DND-41 (cell line): ENCODE measurements at regions not wholly inside any gene's neighbourhood (a gene's known extent, or its start where the extent isn't known, plus 50 kb on each side); places are given as distances from the start of the nearest gene placed in this dataset.

Source experiments
- ATAC-seq: fragments of 200-7000 bp; cut with Tn5 transposase; 3 replicates; pipeline ENCODE4 v1.9.1; 2021; ENCODE audit warnings: low read depth; ENCODE audit not compliant: insufficient read depth
- DNase-seq: peaks from one replicate; pipeline ENCODE4 v3.0.0-alpha.2; 2020
- H2AFZ ChIP-seq: 2 replicates; pipeline ENCODE4 v1.6.0; 2012; ENCODE audit warnings: low read depth, low read length
- H3K27ac ChIP-seq: 2 replicates; pipeline ENCODE4 v1.5.1; 2012; ENCODE audit warnings: low read length, inconsistent platforms
- H3K27me3 ChIP-seq: fragments of 200-600 bp; sonication (generic); 2 replicates; pipeline ENCODE4 v1.6.0; 2012; ENCODE audit warnings: low read length, mild to moderate bottlenecking, inconsistent platforms; ENCODE audit not compliant: insufficient read depth, poor library complexity
- H3K36me3 ChIP-seq: 2 replicates; pipeline ENCODE4 v1.5.1; 2012; ENCODE audit warnings: low read length, inconsistent platforms; ENCODE audit not compliant: insufficient read depth
- H3K4me1 ChIP-seq: 2 replicates; pipeline ENCODE4 v1.5.1; 2012; ENCODE audit warnings: mild to moderate bottlenecking, low read length; ENCODE audit not compliant: insufficient read depth
- H3K4me2 ChIP-seq: 2 replicates; pipeline ENCODE4 v1.6.0; 2012; ENCODE audit warnings: mild to moderate bottlenecking, moderate library complexity, low read length, inconsistent platforms; ENCODE audit not compliant: insufficient read depth
- H3K4me3 ChIP-seq, 2 experiments: fragments of 200-600 bp in 1 of 2; shearing (Covaris generic) in 1 of 2; 2 replicates each; pipeline ENCODE4 v1.5.1; 2012 to 2016; ENCODE audit warnings: inconsistent platforms in 2 of 2, low read length in 2 of 2, mild to moderate bottlenecking in 2 of 2, low read depth in 1 of 2, moderate library complexity in 1 of 2
- H3K79me2 ChIP-seq: 2 replicates; pipeline ENCODE4 v1.6.0; 2012; ENCODE audit warnings: low read length, inconsistent platforms; ENCODE audit not compliant: insufficient read depth
- H3K9ac ChIP-seq: 2 replicates; pipeline ENCODE4 v1.6.0; 2012; ENCODE audit warnings: low read depth, mild to moderate bottlenecking, inconsistent platforms, low read length, moderate library complexity
- H3K9me3 ChIP-seq: 2 replicates; pipeline ENCODE4 v1.5.1; 2012; ENCODE audit warnings: low read length, moderate library complexity, mild to moderate bottlenecking, inconsistent platforms; ENCODE audit not compliant: insufficient read depth, severe bottlenecking
- H4K20me1 ChIP-seq: 2 replicates; pipeline ENCODE4 v1.6.0; 2012; ENCODE audit warnings: low read length; ENCODE audit not compliant: insufficient read depth
- EZH2 ChIP-seq: IDR thresholded peaks from 3 replicates; pipeline ENCODE4 v1.6.1; 2012; ENCODE audit warnings: borderline replicate concordance, low read depth, mild to moderate bottlenecking, moderate library complexity, low read length, inconsistent platforms; ENCODE audit not compliant: severe bottlenecking
- TF ChIP-seq, protein P1 (sequence below): IDR thresholded peaks from 2 replicates; pipeline ENCODE4 v1.5.1; 2012; ENCODE audit warnings: borderline replicate concordance, low read length, moderate library complexity, mild to moderate bottlenecking; ENCODE audit not compliant: poor library complexity, severe bottlenecking; ENCODE audit errors: extremely low read depth

DNA sequence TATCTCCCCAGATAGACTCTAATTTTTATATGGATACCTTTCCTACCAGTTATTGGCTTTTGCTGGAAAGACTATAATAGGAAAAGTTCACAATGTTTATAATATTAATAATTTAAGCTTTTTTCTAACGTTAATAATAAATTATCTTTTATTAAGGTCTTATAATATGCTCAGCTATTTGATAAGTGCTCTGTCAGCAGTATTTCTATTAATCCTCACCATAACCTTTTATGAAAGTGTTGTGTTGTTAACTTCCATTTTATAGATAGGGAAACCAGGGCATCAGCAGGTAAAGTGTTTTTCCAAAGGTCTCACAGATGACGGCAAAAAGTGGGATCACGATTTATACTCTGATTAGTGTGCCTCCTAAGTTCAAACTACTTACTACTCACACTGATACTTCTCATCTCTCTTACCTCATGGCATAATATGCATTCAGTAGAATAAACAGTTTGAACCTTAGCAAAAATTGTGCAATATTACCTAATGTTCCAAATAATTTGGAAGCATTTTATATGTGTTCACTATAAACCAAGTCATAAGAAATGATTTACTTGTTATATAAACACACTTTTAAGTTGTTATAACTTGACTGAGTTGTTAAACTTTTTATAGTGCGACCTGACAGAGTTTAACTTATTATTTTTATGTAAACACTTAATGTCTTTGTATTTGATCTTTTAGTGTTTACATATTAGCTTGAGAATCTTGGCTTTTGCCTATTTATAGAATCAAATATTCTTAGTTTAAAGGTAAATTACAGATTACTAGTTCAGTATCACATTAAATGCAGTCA lies 274.9 kb upstream of the DCBLD2 start:
- Histone ChIP-seq H3K79me2 (no peaks in the 10 kb centered on the region), H3K36me3 (no peaks in the 10 kb centered on the region), H3K27ac (no peak overlapping the region), H4K20me1 (no peaks in the 10 kb centered on the region), H3K27me3 (no peaks in the 10 kb centered on the region), H3K4me3 (no peak overlapping the region), H3K9ac (no peak overlapping the region), H3K4me2 (no peak overlapping the region), H3K4me1 (no peaks in the 10 kb centered on the region), H2AFZ (no peak overlapping the region), H3K9me3 (no peaks in the 10 kb centered on the region)
- no peak for DNase-seq
- no peak for TF ChIP-seq EZH2
- TF ChIP-seq, protein P1, sequence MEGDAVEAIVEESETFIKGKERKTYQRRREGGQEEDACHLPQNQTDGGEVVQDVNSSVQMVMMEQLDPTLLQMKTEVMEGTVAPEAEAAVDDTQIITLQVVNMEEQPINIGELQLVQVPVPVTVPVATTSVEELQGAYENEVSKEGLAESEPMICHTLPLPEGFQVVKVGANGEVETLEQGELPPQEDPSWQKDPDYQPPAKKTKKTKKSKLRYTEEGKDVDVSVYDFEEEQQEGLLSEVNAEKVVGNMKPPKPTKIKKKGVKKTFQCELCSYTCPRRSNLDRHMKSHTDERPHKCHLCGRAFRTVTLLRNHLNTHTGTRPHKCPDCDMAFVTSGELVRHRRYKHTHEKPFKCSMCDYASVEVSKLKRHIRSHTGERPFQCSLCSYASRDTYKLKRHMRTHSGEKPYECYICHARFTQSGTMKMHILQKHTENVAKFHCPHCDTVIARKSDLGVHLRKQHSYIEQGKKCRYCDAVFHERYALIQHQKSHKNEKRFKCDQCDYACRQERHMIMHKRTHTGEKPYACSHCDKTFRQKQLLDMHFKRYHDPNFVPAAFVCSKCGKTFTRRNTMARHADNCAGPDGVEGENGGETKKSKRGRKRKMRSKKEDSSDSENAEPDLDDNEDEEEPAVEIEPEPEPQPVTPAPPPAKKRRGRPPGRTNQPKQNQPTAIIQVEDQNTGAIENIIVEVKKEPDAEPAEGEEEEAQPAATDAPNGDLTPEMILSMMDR, result no peak
- no peak for ATAC-seq

DNA sequence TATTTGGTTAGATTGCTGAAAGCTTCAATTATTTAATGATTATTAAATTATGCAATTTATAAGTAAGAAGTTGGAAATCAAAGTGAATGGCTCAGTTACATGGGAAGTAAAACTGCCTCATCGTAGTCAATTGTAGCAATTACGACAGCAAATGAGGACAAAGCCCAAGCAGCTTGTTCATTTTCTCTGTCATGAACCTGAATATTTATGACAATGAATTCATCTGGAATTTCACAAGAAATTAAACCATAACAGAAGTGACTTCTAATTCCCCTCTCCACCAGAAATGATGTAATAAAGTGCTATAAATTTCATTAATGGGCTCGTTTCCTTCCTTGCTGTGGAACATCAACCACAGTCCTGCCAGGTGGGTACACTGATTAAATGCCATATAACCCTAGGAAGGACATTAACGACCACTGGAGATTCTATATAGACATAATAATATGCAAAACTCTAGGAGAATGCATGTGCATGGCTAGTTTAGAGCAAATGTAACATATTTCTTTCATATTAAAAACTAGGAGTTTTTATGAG lies 273.8 kb upstream of the DCBLD2 start:
- DNase-seq, result no peak
- H3K9me3 ChIP-seq, result no peaks in the 10 kb centered on the region

DNA sequence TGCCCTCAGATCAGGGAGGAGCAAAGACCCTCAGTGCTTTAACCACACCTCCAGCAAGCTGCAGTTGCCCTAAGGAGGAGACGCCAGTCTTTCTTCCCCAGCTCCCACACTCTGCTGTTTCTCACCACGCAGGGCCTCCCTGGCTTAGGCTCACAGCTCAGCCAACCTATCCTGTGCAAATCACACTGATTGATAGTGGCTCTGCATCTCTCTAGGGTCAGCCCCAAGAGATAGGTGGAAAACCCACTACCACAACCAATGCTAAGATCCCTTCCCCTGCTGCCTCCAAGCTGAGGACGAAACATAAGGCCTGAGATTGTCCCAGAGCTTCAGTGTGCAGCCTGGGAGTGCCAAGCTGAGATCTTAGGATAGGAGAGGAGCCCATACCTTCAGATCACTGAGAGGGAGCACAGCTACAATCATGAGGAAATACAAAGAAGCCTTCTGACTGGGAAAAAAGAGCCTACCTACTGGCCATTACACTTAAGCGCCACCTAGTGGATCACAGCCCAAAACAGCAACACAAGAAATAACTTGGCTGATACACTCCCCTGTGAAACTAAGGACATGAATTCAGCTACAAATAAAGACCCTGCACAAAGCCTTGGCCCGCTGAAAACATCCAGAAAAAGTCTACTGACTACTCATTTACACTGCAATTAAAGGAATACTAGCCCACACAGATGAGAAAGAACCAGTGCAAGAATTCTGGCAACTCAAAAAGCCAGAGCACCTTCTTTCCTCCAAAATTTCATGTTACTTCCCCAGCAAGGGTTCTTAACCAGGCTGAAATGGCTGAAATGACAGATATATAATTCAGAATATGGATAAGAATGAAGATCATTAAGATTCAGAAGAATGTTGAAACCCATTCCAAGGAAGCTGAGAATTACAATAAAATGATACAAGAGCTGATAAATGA lies 271.5 kb upstream of the DCBLD2 start:
- no peaks in the 10 kb centered on the region for H4K20me1 ChIP-seq

More for the DNA sequence above, 273.8 kb upstream of the DCBLD2 start:
- Histone ChIP-seq H3K4me1 (no peaks in the 10 kb centered on the region), H3K4me3 (no peak overlapping the region), H3K79me2 (no peaks in the 10 kb centered on the region), H3K27me3 (no peaks in the 10 kb centered on the region), H4K20me1 (no peaks in the 10 kb centered on the region), H3K4me2 (no peak overlapping the region), H3K36me3 (no peaks in the 10 kb centered on the region), H2AFZ (no peak overlapping the region), H3K27ac (no peak overlapping the region), H3K9ac (no peak overlapping the region)
- TF ChIP-seq, protein P1, result no peak
- TF ChIP-seq EZH2, result no peak
- ATAC-seq, result no peak

More for the DNA sequence above, 271.5 kb upstream of the DCBLD2 start:
- H3K27ac ChIP-seq, result no peak overlapping the region
- ATAC-seq, result peak; percentile 84
- no peak overlapping the region for H3K4me2 ChIP-seq
- no peak overlapping the region for H3K9ac ChIP-seq
- H3K9me3 ChIP-seq, result no peaks in the 10 kb centered on the region
- H3K4me3 ChIP-seq, result no peak overlapping the region
- TF ChIP-seq, protein P1, result peak; percentile 83
- TF ChIP-seq EZH2, result no peak
- no peaks in the 10 kb centered on the region for H3K36me3 ChIP-seq
- no peaks in the 10 kb centered on the region for H3K79me2 ChIP-seq
- DNase-seq, result peak; percentile 65
- H3K27me3 ChIP-seq, result no peaks in the 10 kb centered on the region
- no peaks in the 10 kb centered on the region for H3K4me1 ChIP-seq
- peak overlapping the region; percentile 54 for H2AFZ ChIP-seq
